HEK293 (cell line): ENCODE measurements at regions not wholly inside any gene's neighbourhood (a gene's known extent, or its start where the extent isn't known, plus 50 kb on each side); places are given as distances from the start of the nearest gene placed in this dataset.

Experiments used
- CTCF ChIA-PET: fragments of 350-600 bp; formaldehyde crosslinking; extraction: SDS; loops from one replicate; lab custom pipeline; 2021; ENCODE audit warnings: antibody characterized with exemption; lab: Yijun Ruan, JAX
- POLR2A ChIA-PET: fragments of 300-600 bp; formaldehyde crosslinking; extraction: SDS; loops from one replicate; lab custom pipeline; 2020; ENCODE audit warnings: antibody characterized with exemption, inconsistent platforms; lab: Yijun Ruan, JAX
- H3K27ac ChIP-seq: fragments of 200-500 bp; sonication (Bioruptor generic); 2 replicates; pipeline ENCODE4 v1.5.1; 2014; ENCODE audit warnings: low read depth, low read length, control low read depth, inconsistent platforms; ENCODE audit errors: extremely low read depth
- H3K36me3 ChIP-seq, 2 experiments: fragments of 200-500 bp in 1 of 2; sonication (Bioruptor generic) in 1 of 2; 1 replicate in 1 of 2; 2 replicates in 1 of 2; pipeline ENCODE4 v1.5.1; 2014 to 2017; ENCODE audit warnings: inconsistent platforms in 2 of 2, low read length in 2 of 2; ENCODE audit not compliant: control insufficient read depth in 2 of 2, insufficient read depth in 1 of 2
- H3K4me1 ChIP-seq: fragments of 200-500 bp; sonication (Bioruptor generic); 2 replicates; pipeline ENCODE4 v1.5.1; 2014; ENCODE audit warnings: mild to moderate bottlenecking, low read length, inconsistent platforms; ENCODE audit not compliant: control insufficient read depth, insufficient read depth
- H3K4me3 ChIP-seq: 2 replicates; pipeline ENCODE4 v1.5.1; 2011; ENCODE audit warnings: low read depth, mild to moderate bottlenecking, control low read depth, low read length, moderate library complexity
- H3K9me3 ChIP-seq: fragments of 200-500 bp; sonication (Bioruptor generic); 2 replicates; pipeline ENCODE4 v1.5.1; 2014; ENCODE audit warnings: low read depth, low read length, inconsistent platforms; ENCODE audit not compliant: control insufficient read depth, insufficient read depth
- HOXD13 ChIP-seq: sonication (generic); formaldehyde crosslinking; IDR thresholded peaks from 2 replicates; pipeline ENCODE4 v1.8.0; 2022; ENCODE audit warnings: missing genetic modification reagents, borderline replicate concordance
- MEIS1 ChIP-seq: sonication (generic); formaldehyde crosslinking; IDR thresholded peaks from 2 replicates; pipeline ENCODE4 v1.8.1; 2022; ENCODE audit warnings: missing genetic modification reagents, mild to moderate bottlenecking, borderline replicate concordance
- MZF1 ChIP-seq: fragments of 450-650 bp; formaldehyde crosslinking; IDR thresholded peaks from 2 replicates; pipeline ENCODE4 v1.5.1; 2017; ENCODE audit warnings: missing biosample characterization, missing genetic modification characterization, borderline replicate concordance
- OVOL3 ChIP-seq: fragments of 450-650 bp; formaldehyde crosslinking; IDR thresholded peaks from 2 replicates; pipeline ENCODE4 v1.5.1; 2016; ENCODE audit warnings: missing biosample characterization, missing genetic modification characterization
- PRDM6 ChIP-seq: fragments of 450-650 bp; formaldehyde crosslinking; IDR thresholded peaks from 2 replicates; pipeline ENCODE4 v1.5.1; 2017; ENCODE audit warnings: missing biosample characterization, missing genetic modification characterization
- ZBTB8A ChIP-seq: fragments of 450-650 bp; formaldehyde crosslinking; IDR thresholded peaks from 2 replicates; pipeline ENCODE4 v1.5.1; 2016; ENCODE audit warnings: missing biosample characterization, missing genetic modification characterization
- ZFHX2 ChIP-seq: fragments of 450-650 bp; formaldehyde crosslinking; conservative IDR thresholded peaks from 2 replicates; pipeline ENCODE4 v1.5.1; 2016; ENCODE audit warnings: missing biosample characterization, missing genetic modification characterization
- ZFP37 ChIP-seq: fragments of 450-650 bp; formaldehyde crosslinking; IDR thresholded peaks from 2 replicates; pipeline ENCODE4 v1.5.1; 2016; ENCODE audit warnings: missing biosample characterization, missing genetic modification characterization
- ZNF114 ChIP-seq: fragments of 450-650 bp; formaldehyde crosslinking; IDR thresholded peaks from 2 replicates; pipeline ENCODE4 v1.5.0; 2017; ENCODE audit warnings: missing biosample characterization, missing genetic modification characterization
- ZNF184 ChIP-seq: fragments of 450-650 bp; IDR thresholded peaks from 2 replicates; pipeline ENCODE4 v1.5.1; 2018; ENCODE audit warnings: missing biosample characterization, mild to moderate bottlenecking, missing genetic modification characterization
- ZNF335 ChIP-seq: fragments of 450-650 bp; formaldehyde crosslinking; conservative IDR thresholded peaks from 2 replicates; pipeline ENCODE4 v1.5.1; 2016; ENCODE audit warnings: missing biosample characterization, missing genetic modification characterization
- ZNF416 ChIP-seq: fragments of 450-650 bp; formaldehyde crosslinking; IDR thresholded peaks from 2 replicates; pipeline ENCODE4 v1.5.1; 2016; ENCODE audit warnings: missing biosample characterization, missing genetic modification characterization
- ZNF423 ChIP-seq: fragments of 450-650 bp; formaldehyde crosslinking; IDR thresholded peaks from 2 replicates; pipeline ENCODE4 v1.5.1; 2016; ENCODE audit warnings: missing biosample characterization, missing genetic modification characterization
- ZNF433 ChIP-seq: fragments of 450-650 bp; formaldehyde crosslinking; IDR thresholded peaks from 2 replicates; pipeline ENCODE4 v1.5.1; 2016; ENCODE audit warnings: missing biosample characterization, missing genetic modification characterization, low read depth
- ZNF610 ChIP-seq: fragments of 450-650 bp; formaldehyde crosslinking; IDR thresholded peaks from 2 replicates; pipeline ENCODE4 v1.5.1; 2016; ENCODE audit warnings: missing biosample characterization, missing genetic modification characterization, borderline replicate concordance
- ZNF629 ChIP-seq: fragments of 450-650 bp; formaldehyde crosslinking; IDR thresholded peaks from 2 replicates; pipeline ENCODE4 v1.5.1; 2017; ENCODE audit warnings: missing biosample characterization, missing genetic modification characterization
- ZNF645 ChIP-seq: fragments of 450-650 bp; formaldehyde crosslinking; IDR thresholded peaks from 2 replicates; pipeline ENCODE4; 2016; ENCODE audit warnings: missing biosample characterization, missing genetic modification characterization
- ZSCAN5A ChIP-seq: fragments of 450-650 bp; formaldehyde crosslinking; IDR thresholded peaks from 2 replicates; pipeline ENCODE4 v1.5.1; 2016; ENCODE audit warnings: missing biosample characterization, missing genetic modification characterization

- Histone ChIP-seq H3K4me3 (no peak overlapping the region), H3K36me3 (no peaks in the 10 kb centered on the region), H3K4me1 (no peaks in the 10 kb centered on the region)
- TF ChIP-seq ZNF645 (tag by site-specific recombination) = no peak
- no peak for TF ChIP-seq ZNF114 (tag by site-specific recombination)
- TF ChIP-seq HOXD13 (CRISPR knock-in tag) = no peak
- no peak for TF ChIP-seq MEIS1
- TF ChIP-seq OVOL3 = no peak
- TF ChIP-seq PRDM6 (tag by site-specific recombination) = 0 out of 2 replicates have a peak, but pooled peaks have one; percentile 9
- TF ChIP-seq ZFP37 (tag by site-specific recombination) = no peak
- TF ChIP-seq ZNF433 = no peak
- TF ChIP-seq, all 188 proteins: peak for 1
- Histone ChIP-seq H3K27ac (no peak overlapping the region), H3K9me3 (no peaks in the 10 kb centered on the region)
- CTCF ChIA-PET = no interaction called here
- POLR2A ChIA-PET = no interaction called here
Observed at GRCh38 chr6:144816936-144817335, 531.8 kb downstream of the UTRN start.

- ChIA-PET POLR2A (no interaction called here), CTCF (no interaction called here)
- no peaks in the 10 kb centered on the region for H3K4me1 ChIP-seq
- H3K9me3 ChIP-seq = no peaks in the 10 kb centered on the region
- H3K27ac ChIP-seq = no peak overlapping the region
- H3K4me3 ChIP-seq = no peak overlapping the region
- TF ChIP-seq ZNF423 (tag by site-specific recombination) = no peak
- no peak for TF ChIP-seq ZFHX2 (tag by site-specific recombination)
- no peak for TF ChIP-seq ZSCAN5A (tag by site-specific recombination)
- TF ChIP-seq ZNF335 (tag by site-specific recombination) = no peak
- TF ChIP-seq ZNF416 (tag by site-specific recombination) = no peak
- no peak for TF ChIP-seq ZNF610
- no peak for TF ChIP-seq ZNF629 (tag by site-specific recombination)
- no peak for TF ChIP-seq ZNF184 (tag by site-specific recombination)
- no peak for TF ChIP-seq MZF1 (tag by site-specific recombination)
- H3K36me3 ChIP-seq = no peaks in the 10 kb centered on the region
Observed at GRCh38 chr6:144820270-144820669, 535.1 kb downstream of the UTRN start.

- Histone ChIP-seq H3K4me1 (no peaks in the 10 kb centered on the region), H3K4me3 (no peak overlapping the region), H3K36me3 (no peaks in the 10 kb centered on the region), H3K27ac (no peak overlapping the region), H3K9me3 (no peaks in the 10 kb centered on the region)
- CTCF ChIA-PET = no interaction called here
- no peak for TF ChIP-seq ZBTB8A (tag by site-specific recombination)
- TF ChIP-seq ZFP37 (tag by site-specific recombination) = no peak
- 0 out of 2 replicates have a peak, but pooled peaks have one; percentile 8 for TF ChIP-seq PRDM6 (tag by site-specific recombination)
- POLR2A ChIA-PET = no interaction called here
Observed at GRCh38 chr6:144823131-144823530, 538.0 kb downstream of the UTRN start.
